HPDE6-E6E7 (cell line): ENCODE measurements at regions not wholly inside any gene's neighbourhood (a gene's known extent, or its start where the extent isn't known, plus 50 kb on each side); places are given as distances from the start of the nearest gene placed in this dataset.

Experiments
- DNase-seq: peaks from one replicate; pipeline ENCODE4 v3.0.0; 2011; ENCODE audit warnings: missing footprints; ENCODE audit errors: extremely low spot score

DNA sequence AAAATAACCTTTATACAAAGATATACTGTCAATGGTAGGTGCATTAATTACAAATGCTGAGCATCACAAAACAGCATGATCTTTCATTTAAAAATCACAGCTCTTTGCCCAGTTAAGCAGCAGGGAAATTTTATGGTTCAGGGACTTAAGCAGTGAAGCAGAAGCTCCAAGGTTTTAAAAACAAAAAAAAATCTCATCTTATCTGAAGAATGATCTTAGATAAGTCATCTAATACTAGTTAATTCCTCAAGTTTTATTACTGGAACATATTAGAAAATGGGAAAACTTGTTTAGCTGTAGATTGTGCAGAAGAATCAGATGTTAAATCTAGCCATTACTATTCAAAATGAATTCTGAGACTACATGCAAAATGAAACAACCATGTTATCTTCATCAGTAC is 289.9 kb downstream of the GASK1B start:
- no peak for DNase-seq

DNA sequence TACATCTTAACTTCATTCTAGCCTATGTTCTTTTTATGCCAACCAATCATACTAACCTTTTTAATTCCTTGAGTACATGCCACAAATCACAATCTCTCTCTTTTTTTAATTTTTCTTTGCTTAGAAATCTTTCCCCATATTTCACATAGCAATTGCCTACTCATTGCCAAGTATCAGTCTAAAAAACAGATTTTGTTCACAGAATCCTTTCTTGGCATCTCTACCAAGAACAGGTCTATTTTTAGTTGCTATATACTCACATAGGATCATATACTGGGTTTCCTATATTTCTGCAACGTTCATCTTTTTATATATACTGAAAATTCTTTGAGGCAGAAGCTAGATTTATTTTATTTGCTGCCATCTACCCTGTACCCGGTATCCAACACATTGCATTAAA is 292.1 kb downstream of the GASK1B start:
- no peak for DNase-seq

DNA sequence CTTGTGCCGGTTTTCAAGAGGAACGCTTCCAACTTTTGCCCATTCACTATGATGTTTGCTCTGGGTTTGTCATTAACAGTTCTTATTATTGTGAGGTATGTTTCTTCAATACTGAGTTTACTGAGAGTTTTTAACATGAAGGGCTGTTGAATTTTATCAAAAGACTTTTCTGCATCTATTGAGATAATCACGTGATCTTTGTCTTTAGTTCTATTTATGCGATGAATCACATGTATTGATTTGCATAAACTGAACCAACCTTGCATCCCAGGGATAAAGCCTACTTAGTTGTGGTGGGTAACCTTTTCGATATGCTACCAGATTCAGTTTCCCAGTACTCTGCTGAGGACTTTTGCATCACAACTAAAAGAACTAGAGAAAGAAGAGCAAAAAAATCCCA is 318.0 kb downstream of the GASK1B start:
- DNase-seq: no peak

GRCh38 chr4:157840648-157841047 is 332.2 kb downstream of the GASK1B start:
- no peak for DNase-seq

DNA sequence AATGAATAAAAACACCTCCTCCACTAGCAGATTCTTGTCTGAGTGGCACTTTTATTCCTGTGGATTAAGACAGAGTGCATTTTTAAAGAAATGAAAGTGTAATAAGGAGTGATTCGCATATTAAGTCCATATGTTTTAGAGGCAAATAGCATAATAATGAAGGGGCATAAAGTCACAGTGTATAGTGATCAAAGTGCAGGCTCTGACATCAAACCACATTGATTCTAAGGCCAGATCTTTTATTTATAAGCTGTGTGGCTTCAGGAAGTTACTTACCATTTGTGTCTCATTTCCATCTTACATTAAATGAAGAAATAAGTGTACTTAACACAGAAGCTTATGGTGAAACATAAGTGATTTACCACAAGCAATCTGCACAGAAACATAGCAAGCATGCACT is 332.8 kb downstream of the GASK1B start:
- no peak for DNase-seq

GRCh38 chr4:157838366-157838765 is 334.5 kb downstream of the GASK1B start:
- no peak for DNase-seq

- DNase-seq: no peak
These were observed 335.6 kb downstream of the GASK1B start for GRCh38 chr4:157837071-157837703.

GRCh38 chr4:157832596-157832995 is 340.2 kb downstream of the GASK1B start:
- no peak for DNase-seq

DNA sequence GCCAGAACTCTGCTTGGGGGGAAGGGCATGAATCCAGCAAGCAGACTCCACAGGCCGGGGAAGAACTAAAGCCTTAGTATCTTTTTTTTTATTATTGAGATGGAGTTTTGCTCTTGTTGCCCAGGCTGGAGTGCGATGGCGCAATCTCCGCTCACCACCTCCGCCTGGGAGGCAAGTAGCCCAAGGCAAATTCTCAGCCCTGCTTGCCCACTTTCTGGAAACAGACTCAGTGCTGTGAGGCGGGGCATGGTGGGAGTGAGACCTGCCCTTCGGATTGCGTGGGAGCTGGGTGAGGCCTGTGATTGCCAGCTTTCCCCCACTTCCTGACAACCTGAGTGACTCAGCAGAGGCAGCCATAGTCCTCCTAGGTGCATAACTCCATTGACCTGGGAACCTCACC is 348.8 kb downstream of the GASK1B start:
- DNase-seq: no peak

DNA sequence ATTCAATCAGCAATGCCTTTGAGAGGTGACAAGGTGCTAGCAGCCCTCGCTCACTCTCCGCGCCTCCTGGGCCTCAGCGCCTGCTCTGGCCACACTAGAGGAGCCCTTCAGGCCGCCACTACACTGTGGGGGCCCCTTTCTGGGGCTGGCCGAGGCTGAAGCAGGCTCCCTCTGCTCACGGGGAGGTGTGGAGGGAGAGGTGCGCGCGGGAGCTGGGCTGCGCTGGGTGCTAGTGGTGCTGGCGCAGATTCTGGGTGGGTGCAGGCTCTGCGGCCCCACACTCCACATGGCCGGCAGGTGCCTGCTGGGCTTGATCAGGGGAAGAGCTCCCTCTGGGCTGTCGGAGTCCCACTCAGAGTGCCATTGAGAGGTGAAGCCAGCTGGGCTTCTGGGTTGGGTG is 351.0 kb downstream of the GASK1B start:
- DNase-seq: no peak

DNA sequence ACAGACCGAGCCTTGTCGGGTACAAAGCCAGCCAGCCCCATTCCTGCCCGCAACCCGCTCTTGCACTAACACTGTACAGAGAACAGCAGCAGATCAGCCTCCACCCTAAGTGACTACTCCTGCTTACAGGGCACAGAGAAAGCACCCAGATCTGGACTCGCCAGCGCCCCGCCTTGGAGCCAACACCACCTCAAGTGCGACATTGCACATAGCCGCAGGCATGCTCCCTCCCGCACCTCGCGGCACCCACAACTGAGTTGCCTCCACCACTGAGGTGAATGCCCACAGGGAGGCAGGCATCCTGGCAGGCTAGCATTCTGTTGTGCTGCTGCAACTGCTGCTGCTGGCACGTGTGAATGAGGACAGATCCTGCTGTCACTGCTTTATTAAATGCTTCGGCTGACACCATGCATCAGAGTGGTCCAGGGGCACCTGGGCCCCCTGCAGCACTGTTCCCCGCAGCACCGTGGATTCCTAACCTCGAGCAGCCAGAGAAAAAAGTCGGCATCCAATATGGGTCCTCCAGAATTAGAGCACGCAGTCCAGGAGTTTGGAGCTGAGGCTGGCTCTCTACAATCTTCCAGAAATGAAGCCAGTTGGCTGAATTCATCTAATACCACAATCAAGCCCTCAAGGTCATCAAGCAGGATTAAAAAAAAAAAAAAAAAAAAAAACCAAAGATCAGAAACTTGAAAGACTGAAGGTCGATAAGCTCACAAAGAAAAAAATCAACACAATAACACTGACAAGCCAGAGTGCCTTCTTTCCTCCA is 352.9 kb downstream of the GASK1B start:
- DNase-seq: no peak

DNA sequence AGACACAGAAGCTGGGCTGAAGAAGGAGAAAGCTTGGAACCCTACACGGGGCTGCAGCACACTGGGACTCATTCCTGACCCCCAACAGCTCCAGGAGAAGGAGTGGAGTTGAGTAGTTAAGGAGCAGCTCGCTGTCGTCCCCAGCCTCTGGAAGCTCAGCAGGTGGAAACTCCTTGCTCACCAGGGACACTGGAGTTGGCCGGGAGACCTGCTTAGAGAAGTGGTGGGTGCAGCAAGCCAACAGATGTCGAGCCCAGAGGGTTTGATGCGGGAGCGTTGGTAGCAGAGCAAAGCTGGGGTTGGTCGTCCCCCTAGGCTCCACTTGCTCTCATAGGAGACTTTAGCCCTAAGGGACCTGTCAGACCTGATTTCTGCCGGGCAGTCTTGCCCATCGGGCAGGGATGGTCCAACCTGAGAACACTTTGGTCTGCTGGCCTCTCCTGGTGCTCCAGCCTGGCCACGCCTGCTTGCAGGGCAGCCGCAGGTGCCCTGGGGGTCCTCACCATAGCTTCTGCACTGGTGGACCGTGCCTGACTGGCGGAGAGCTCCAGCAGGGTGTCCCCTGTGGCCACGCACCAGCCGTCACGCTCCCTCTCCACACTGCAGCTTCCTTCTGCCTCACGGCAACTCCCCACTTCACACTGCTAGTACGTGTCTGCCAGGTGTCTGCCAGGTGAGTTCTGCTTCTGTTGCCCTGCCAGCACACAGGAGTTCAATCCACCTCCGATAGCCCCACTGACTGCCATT is 353.7 kb downstream of the GASK1B start:
- no peak for DNase-seq

GRCh38 chr4:157810137-157810774 is 362.6 kb downstream of the GASK1B start:
- DNase-seq: no peak

- no peak for DNase-seq
These were observed 363.9 kb downstream of the GASK1B start for GRCh38 chr4:157808796-157809383.

GRCh38 chr4:157806184-157806583 is 366.6 kb downstream of the GASK1B start:
- no peak for DNase-seq

DNA sequence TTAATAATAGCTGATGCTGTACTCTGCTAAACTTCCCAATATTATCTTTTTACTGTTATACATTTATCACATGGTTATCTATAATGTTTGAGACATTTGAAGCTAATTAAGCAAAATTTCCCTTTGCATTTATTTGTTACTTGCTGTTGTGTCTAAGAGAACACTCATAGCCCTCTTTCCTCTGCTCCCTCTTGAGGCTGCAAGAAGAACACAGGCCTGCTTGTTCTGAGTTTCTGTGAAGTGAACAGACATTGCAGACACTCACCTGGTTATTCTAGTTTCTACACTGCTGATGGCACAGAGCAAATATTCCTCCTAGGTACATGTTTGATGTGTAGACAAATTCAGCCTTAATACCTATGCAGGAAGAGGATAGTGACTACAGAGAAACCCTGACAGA is 367.8 kb downstream of the GASK1B start:
- DNase-seq: no peak

DNA sequence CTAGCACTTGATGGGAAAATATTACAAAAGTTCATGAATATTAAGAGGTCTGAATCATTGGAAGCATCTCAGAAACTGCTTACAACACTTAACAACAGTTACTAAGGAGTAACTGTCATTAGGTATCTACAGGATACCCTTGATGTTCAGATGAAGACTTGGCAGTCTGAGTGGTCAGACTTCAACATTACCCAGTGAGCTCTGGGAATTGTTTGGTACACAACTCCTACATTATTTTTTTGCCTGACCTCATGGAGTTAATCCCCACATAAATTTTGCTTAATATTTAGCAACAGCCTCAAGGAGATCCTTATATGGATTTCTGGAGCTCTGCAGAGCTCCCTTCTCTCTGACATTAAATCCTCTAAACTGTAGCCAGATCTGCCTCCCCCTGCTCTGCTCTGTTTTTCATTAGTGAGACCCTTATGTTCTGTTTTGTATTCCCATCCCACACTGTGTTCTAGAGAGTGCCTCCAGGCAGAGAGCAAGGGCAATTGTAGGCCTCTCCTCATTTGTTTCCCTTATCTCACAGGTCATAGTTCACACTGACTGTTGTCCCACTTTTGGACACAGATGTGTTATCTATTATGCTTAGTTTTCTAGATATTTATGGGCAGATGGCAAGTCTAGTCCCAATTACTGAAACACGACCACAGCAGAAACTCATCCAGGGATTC is 368.8 kb downstream of the GASK1B start:
- no peak for DNase-seq

GRCh38 chr4:157803421-157803820 is 369.4 kb downstream of the GASK1B start:
- no peak for DNase-seq

DNA sequence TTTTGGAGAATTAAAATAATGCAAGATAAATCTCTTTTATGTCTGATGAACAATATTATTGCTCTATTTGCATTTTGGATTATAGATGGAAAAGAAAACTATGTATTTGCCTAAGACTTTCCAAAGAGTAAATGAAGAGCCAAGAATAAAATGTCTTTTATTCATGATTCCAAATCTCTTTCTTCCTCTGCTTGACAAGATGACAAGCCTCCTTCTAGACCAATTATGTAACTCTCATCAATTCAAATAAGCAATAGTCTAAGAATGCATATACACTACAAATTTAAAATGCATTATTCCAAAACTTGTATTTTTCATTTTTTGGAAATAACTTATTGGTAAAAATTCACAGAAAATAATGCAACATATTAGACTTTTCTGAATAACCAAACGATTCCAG is 377.3 kb downstream of the GASK1B start:
- no peak for DNase-seq

- DNase-seq: no peak
These were observed 380.1 kb downstream of the GASK1B start for GRCh38 chr4:157792716-157793115.

GRCh38 chr4:157791236-157791635 is 381.6 kb downstream of the GASK1B start:
- DNase-seq: no peak
